NOMO-1 (cell line): ENCODE measurements at regions not wholly inside any gene's neighbourhood (a gene's known extent, or its start where the extent isn't known, plus 50 kb on each side); places are given as distances from the start of the nearest gene placed in this dataset.
"Not testable (repeated sequence)": the region's sequence is repeated elsewhere in the genome, so short reads cannot be mapped to it uniquely, and the experiment has no call there.

ENCODE experiments used
- DNase-seq, 2 experiments: peaks; one replicate each; lab custom pipeline; 2025; ENCODE audit not compliant: unreplicated experiment in 2 of 2; lab: John Stamatoyannopoulos, UW

DNA sequence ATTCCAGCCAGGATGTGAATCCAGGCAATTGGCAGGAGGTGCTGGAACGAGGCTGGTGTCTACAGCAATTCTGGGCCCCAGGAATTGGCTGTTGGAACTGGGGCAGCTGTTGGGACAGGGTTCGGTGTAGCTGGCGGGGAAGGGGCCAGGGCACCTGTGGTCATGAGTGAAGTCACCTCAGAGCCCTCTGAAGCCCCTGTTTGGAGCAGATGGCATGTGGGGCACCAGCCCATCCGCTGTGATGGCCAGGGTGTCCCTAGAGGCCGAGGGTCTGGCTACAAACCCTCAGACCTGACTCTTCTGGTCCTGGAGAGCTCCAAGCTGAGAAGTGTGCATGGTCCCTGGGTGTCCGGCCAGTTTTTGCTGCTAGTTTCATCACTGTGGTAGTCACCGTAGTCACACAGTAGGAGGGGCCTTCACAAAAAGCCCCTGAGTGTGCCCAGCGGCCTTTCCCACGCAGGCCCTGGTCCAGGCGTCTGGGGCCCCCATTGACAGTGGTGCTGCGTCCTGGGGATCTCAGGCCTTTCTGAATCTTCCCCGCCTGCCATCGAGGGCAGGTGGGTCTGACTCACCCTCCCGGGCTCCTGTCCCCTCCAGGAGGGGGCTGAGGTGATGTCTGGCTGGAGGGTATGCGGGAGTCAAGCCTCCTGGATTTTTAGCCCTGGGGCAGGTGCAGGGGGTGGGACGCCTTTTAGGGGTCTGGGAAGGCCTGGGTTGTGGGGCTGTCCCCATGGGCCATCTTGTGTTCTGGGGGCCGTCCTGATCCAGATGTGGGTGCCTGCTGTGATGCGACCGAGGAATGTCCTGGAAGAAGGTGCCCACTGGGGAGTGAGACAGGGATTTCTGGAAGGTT, 368.0 kb downstream of the TMEM121 start:
- no peak for DNase-seq

DNA sequence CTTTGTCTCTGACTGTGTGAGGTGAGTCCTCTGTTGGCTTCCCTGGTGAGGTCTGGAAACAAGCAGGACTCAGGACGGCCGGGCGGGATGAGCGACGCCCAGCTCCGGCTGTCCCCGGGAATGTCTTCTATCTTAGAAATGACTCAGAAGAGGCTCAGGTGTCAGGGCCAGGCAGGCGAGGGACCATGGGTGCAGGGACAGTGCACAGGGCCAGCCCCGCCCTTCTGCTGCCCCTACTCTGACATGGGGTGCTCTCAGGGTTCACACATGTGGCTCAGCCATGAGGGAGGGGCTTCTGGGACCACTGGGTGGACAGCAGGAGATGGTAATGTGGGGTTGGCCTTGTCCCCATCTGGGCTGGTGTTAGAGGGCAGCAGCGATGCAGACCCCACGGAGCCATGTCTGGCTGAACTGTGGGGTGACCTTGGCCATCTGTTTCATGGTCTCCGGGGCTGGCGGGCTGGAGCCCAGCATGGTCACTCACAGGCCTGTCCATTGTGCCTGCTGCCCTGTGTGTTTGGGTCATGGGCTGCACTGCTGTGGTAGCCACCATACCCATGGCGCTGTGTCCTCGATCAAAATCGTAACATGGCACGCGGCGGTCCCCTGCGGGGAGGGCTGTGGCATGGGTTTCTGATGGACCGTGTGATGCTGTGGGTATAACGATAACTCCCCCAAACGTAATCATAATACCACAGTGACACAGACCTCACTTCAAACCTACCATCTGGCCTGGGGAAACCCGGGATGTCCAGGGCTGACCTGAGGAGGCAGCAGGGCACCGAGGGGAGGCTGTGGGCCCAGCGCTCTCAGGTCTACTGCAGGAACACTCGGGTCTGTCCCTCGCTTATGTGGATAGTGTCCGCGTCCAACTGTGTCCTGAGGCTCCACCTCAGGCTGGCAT, 368.8 kb downstream of the TMEM121 start:
- no peak for DNase-seq

DNA sequence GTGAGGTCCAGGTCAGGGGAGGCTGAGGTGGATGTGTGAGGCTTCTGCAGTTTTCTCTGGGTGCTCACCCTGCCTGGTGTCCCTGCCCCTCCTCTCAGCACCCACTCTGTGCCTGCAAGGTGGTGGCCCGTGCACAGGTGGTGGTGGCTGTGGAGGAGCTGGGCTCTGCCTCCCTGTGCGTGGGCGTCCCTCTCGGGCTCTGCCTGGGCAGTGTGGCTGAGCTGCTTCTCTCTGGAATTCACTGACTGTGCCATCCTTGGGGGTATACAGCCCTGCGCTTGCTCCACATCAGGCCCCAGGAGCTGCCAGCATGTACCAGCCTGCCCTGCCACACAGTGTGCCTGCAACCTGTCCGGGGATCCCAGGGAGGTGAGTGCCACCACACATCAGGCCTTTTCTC, 369.8 kb downstream of the TMEM121 start:
- DNase-seq, result not testable (repeated sequence)

DNA sequence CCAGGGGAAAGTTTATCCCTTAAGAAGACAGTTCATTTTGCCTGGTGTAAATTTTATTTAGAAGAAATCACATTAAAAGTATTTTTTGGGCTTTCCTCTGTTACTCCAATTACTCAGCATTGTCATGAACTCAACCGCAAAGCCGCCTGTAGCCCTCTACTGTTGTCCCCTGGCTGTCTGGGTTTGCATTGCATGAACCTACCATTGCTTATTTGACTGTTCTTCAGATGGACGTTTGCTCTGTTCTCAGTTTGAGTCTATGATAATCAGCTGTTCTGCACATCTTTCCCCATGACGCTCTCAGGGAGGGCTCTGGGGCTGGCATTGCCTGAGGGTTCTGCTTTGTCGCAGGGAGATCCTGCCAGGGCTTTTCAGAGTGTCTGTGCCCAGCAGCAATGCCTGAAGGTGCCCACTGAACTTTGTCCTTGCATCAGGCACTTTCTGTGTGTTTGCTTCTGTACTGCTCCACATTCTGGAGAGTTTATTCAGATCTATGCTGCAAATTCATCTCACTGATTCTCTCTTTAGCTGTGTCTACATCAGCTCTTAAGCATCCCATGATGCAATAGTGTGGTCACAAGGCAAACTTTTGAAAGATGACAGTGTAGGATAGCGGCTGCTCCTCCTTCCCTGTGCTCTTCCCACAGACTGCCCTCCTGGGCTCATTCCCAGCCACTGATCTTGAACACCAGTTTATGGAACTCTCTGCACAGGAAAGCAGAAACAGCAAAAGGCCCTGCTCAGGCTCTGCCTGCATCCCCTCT, 370.8 kb downstream of the TMEM121 start:
- not testable (repeated sequence) for DNase-seq

DNA sequence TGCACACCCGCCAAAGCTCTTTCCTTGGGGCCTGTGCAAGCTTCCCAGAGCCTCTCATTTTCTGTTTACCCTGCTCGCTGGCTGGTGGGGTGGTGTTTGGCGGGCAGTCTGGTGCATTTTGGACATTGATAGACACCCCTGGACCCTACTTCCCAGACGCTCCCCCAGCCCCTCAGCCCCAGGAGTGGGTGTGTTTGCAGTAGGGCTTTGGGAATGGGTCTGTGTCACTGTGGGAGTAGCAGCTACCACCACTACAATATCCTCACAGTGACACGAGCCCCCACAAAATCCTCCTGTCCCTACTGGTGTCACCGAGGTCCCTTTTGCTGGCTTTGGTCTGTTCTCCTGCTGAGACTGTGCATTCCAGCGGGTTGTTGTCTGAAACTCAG, 371.3 kb downstream of the TMEM121 start:
- no peak for DNase-seq

DNA sequence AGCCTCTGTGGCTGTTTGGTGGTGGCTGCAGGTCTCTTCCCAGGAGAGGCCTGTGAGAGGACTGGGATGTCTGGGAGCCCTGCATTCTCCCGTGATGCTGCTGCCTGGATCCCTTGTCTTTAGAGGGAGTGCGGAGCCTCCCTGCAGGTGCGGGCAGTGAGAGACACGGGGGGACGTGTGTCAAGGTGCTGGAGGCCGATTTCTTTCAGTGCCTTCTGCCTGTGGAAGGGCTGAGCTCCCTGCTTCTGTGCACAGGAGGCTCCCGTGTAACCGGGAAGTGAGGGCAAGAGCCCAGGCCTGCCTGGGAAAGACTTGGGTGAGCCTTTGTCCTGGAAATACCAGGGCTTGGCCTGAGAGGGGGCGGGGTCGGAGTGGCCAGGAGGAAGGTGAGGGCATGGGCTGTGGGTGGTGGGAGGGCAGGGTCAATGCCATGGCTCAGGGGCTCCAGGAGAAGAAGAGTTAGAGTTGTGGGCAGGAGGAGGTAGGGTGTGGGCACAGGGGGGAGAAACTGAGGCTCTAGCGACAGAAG, 372.2 kb downstream of the TMEM121 start:
- no peak for DNase-seq

DNA sequence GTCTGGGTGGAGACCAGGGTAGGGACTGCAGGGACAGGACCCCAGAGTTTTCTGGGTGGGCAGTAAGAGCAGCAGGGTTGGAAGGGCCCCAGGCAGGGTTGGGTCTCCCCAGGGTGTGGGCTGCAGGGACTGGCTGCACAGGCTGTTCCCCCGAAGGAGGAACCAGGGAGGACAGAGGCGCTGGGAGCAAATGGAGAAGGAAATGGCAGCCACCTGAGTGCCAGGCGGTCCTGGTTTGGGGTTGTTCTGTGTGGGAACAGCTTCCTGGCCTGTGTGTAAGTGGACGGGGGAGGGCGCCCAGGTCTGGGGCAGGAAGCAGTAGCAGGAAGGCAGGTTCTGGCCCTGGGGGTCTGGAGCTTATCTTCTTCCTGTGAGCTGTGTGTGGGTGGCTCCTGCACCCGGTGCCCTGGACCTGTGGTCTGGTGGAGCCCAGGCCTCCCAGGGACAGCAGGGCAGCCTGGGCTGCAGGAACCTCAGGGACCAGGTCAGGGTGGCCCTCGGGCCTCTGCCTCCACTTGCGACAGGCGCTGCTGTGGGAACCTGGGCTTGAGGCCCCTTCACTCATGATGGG, 372.8 kb downstream of the TMEM121 start:
- no peak for DNase-seq

DNA sequence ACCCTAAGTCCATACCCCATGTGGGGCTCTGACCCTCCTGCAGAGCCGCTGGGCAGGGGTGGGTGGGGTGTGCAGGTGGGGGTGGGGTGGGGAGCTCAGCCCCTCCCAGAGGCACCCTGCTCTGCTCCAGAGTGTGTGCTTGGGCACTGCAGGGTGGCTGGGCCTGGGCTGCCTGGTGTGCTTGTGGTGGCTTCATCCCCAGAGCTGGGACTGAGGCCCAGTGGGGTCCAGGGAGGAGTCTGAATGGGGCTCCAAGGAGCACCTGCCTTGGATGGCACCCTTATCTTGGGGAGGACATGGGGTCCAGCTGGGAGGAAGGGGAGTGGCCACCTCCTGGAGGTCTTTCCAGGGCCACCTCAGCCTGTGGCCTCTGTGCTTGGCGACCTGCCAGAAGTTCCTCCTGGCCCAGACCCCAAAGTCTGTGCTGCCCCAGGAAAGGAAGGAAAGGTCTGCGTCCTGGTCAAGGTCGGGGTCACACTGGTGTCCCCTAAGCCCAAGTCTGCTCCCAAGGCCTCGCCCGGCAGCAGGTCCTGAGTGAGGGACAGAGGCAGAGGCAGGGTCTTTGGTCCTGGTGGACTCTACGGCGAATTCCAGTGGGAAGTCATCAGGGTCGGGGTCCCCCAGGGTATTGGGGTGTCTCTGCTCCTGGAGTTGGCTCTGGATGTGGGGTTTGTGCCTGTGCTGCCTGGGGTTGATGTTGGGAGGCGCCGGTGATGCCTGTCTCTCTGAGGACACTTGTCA, 373.4 kb downstream of the TMEM121 start:
- DNase-seq, result no peak

DNA sequence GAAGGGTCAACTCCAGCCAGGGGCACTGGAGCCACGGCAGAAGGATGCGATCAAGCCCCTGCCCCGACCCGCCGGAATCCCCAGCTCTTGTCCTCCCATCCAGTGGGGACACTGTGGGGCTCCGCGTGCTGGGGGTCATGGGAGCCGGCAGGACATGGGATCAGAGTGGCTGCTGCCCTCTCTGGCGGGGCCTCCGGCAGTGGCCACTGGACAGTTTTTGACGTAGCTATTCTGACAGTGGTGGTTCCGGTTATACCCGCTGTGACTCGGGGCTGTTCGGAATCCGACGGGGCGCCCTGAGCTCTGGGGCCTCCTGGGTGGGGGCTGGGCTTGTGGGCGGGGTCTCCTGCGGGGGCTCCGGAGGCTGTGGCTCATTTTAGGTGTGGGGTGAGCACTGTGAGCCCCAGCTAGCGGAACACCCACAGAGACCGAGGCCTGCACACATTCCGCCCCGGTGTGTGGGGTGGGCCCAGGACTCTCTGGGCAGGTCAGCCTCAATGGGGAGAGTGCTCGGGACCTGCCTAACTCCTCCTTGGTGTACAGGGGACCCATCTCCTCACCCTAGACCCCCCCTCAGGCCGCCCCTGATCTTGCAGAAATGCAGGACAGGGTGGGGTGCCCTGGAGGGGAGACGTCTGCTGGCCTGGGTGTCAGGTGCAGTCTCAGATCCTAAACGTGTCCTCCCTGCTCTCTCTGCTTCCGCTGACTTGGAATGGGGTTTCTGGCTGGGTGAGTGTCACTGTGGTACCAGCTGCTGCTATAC, 374.2 kb downstream of the TMEM121 start:
- DNase-seq, result no peak

DNA sequence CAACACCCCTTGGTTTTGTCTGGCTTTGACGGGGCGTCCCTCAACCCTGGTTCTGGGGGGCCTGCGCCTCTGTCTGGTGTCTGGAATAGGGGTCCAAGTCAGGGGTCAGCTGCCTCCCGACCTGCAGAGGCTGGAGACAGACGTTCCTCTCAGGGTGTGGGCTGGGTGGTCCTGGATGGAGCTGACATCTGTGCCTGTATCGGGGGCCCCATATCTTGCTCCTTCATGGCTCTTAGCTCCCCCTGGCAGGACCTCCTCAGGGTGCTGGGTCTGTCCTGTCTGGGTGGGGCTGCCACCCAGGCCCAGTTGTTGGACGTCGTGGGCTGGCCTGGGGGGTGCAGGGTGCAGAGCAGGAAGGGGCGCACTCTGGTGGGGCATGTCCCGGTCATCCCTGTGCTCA, 374.8 kb downstream of the TMEM121 start:
- no peak for DNase-seq

DNA sequence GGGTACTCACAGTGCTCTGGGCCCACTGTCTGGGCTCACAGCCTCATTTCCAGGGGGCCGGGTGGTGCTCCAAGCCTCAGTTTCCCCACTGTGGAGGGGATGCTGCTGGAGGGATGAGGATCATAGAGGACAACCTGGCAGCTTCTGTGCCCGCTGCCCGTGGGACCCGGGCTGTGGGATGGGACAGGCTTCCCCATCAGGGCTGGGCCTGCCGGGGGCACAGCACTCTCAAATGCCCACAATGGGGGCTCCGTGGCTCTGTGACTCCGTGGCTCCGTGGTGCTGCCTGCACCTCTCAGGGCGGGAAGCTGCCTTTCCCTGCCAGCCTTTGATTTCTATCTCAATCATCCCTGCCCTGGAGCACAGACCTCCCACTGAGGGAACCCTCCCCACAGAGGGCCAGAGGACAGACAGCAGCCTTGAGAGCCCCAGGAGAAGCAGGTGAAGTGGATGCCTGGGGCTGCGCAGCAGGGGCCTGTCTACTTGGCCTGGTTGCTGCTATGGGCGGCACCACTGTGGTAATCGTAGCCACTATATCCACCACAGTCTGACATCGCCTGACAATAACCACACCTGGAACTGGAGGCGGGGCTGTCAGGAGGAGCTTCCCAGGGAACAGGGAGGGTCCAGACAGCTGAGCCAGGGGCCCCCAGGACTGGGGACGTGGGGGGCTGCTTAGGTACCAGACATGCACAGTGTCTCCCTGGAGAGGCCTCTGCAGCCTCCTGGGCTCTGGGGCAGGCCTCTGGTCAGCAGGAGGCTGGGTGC, 375.9 kb downstream of the TMEM121 start:
- no peak for DNase-seq

DNA sequence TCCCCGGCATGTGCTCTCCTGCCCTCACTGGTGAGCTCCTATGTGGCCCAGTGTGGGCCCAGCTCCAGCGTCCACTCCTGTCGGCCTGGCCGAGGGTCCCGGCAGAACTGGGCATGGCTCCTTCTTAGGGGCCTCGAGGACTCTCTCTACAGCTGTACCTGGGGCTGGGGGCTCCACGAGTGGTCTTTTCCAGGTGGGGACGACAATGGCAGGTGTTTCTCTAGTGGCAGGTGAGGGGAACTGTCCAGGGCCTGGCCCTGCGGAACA, 376.4 kb downstream of the TMEM121 start:
- DNase-seq, result not testable (repeated sequence)

DNA sequence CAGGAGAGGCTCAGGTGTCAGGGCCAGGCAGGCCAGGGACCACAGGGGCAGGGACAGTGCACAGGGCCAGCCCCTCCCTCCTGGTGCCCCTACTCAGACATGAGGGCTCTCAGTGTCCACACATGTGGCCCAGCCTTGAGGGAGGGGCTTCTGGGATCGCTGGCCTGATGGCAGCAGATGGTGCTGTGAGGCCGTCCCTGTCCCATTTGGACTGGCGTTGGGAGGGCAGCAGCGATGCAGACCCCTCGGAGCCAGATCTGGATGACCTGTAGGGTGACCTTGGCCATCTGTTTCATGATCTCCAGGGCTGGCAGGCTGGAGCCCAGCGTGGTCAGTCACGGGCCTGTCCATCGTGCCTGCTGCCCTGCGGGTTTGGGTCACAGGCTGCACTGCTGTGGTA, 377.6 kb downstream of the TMEM121 start:
- no peak for DNase-seq

DNA sequence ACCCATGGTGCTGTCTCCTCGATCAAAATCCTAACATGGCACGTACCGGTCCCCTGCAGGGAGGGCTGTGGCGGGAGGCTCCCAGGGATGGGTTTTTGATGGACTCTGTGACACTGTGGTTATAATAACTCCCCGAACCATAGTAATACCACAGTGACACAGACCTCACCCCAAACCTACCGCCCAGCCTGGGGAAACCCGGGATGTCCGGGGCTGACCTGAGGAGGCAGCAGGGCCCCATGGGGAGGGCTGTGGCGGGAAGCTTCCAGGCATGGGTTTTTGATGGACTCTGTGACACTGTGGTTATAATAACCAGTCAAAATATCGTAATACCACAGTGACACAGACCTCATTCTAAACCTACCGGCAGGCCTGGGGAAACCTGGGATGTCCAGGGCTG, 378.0 kb downstream of the TMEM121 start:
- DNase-seq, result no peak

DNA sequence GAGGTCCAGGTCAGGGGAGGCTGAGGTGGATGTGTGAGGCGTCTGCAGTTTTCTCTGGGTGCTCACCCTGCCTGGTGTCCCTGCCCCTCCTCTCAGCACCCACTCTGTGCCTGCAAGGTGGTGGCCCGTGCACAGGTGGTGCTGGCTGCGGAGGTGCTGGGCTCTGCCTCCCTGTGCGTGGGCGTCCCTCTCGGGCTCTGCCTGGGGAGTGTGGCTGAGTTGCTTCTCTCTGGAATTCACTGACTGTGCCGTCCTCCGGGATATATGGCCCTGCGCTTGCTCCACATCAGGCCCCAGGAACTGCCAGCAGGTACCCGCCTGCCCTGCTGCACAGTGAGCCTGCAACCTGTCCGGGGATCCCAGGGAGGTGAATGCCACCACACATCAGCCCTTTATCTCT, 379.1 kb downstream of the TMEM121 start:
- DNase-seq, result no peak

DNA sequence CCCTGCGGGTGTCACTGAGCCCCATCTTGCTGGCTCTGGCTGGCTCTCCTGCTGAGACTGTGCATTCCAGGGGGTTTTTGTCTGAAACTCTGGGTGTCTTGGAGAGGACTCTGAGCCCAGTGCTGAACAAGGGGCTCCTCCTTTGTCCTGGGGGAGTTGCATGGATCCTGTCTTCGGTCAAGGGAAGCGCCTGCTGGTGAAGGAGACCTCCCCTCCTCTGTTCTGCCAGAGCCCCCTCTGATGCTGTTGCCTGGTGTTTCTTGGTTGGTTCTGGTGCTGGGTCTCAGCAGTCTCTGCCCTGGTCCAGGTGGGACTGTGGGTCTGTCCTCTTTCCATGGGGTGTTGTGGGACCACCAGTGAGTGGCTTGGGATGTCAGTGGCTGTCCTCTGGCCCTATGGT, 380.9 kb downstream of the TMEM121 start:
- no peak for DNase-seq

DNA sequence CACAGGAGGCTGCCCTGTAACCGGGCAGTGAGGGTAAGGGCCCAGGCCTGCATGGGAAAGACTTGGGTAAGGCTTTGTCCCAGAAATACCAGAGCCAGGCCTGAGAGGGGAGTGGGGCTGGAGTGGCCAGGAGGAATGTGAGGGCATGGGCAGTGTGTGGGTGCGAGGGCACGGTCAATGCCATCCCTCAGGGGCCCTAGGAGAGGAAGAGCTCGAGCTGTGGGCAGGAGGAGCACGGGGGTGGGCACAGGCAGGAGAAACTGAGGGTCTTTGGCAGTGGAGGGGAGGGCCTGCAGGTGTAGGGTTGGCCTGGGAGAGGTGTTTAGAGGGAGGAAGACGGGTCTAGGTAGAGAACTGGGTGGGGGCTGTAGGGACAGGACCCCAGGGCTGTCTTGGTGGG, 381.6 kb downstream of the TMEM121 start:
- DNase-seq, result no peak

DNA sequence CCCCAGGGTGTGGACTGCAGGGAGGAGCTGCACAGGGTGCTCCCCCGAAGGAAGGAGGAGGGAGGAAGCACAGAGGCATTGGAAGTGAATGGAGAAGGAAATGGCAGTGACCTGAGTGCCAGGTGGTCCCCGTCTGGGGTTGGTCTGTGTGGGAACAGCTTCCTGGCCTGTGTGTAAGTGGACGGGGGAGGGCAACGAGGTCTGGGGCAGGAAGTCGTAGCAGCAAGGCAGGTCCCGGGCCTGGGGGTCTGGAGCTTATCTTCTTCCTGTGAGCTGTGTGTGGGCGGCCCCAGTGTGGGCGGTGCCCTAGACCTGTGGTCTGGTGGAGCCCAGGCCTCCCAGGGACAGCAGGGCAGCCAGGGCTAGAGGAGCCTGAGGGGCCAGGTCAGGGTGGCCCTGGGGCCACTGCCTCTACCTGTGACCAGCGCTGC, 382.1 kb downstream of the TMEM121 start:
- no peak for DNase-seq
